ENCODE measurements at regions not wholly inside any gene's neighbourhood (a gene's known extent, or its start where the extent isn't known, plus 50 kb on each side); places are given as distances from the start of the nearest gene placed in this dataset.

DNA sequence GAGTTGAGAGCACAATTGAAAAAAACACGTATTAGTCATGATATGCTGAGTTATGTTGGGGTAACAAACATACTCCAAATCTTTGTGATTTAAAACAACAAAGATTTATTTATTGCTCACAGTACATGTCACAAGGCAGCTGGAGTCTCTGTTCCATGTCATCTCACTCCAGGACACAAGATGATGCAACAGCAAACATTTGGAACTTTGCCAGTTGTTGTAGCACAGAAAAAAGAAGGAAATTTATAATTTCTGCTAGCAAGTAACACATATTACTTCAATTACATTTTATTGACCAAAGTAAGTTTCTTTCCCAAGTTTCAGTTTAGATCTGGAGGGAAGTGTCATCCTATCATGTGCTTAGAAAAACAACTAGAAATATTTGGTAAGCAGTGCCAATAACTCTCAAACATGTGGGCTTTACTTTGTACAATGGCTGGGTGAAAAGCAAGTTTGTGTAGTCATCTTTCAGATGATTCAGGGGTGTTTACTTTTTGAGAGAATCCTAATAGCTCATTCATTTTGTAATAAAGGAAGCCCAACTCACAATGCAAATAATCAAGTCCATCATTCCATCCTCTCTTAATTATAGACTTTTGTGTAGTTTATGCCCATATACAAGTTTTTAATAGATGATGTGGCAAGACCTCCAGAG is 452.3 kb downstream of the ZIC3 start:
- TF ChIP-seq, protein P1, sequence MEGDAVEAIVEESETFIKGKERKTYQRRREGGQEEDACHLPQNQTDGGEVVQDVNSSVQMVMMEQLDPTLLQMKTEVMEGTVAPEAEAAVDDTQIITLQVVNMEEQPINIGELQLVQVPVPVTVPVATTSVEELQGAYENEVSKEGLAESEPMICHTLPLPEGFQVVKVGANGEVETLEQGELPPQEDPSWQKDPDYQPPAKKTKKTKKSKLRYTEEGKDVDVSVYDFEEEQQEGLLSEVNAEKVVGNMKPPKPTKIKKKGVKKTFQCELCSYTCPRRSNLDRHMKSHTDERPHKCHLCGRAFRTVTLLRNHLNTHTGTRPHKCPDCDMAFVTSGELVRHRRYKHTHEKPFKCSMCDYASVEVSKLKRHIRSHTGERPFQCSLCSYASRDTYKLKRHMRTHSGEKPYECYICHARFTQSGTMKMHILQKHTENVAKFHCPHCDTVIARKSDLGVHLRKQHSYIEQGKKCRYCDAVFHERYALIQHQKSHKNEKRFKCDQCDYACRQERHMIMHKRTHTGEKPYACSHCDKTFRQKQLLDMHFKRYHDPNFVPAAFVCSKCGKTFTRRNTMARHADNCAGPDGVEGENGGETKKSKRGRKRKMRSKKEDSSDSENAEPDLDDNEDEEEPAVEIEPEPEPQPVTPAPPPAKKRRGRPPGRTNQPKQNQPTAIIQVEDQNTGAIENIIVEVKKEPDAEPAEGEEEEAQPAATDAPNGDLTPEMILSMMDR (IDR thresholded peaks at IDR 0.05; ENCODE audit: extremely low read depth, insufficient read depth, missing control alignments), result no peak
- in situ Hi-C loops (cut with MboI; ENCODE audit: low pct_unique_long_range_greater_than_20kb, low sequenced_read_pairs, unreplicated experiment), result no loop called here
- no peak for DNase-seq (ENCODE audit: low spot score)

DNA sequence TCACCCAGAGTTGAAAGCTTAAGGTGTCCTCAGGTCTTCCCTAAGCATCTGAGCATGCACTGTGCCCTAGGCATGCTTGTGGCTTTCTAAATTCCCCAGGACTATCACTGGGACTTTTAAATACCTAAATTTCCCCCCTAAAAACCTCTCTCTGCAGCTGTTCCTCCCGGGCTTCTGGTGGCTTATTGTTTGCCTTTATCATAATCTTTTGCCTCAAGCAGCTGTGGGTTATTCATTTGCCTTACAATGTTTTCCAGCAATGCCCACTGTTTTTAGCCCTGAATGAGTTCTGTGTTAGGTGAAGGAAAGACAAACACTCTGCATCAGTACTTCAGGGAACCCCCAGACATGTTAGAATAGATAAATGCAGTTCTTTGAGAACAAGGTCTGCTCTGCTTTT is 455.0 kb downstream of the ZIC3 start:
- TF ChIP-seq, protein P1 (IDR thresholded peaks at IDR 0.05; ENCODE audit: extremely low read depth, insufficient read depth, missing control alignments), result no peak
- in situ Hi-C loops (cut with MboI; ENCODE audit: low pct_unique_long_range_greater_than_20kb, low sequenced_read_pairs, unreplicated experiment), result no loop called here
- DNase-seq (ENCODE audit: low spot score), result no peak

DNA sequence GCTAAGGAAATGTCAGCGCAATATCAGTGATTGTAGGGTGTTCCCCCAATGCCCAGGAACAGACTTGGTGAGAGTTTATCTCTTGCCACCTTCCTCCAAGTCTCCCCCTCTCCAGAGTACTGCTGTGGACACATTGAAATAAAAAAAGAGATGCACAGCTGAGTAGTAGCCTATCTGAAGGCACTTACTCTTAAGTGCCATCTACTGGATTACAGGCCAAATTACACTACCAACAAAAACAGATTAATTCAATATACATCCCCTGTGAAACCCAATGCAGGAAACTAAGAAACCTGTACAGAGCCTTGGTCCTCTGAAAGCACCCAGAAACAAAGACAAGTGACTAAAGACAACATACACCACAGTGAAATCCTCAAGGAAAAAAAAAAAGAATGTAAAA is 460.3 kb downstream of the ZIC3 start:
- in situ Hi-C loops (cut with MboI; ENCODE audit: low pct_unique_long_range_greater_than_20kb, low sequenced_read_pairs, unreplicated experiment), result no loop called here
- DNase-seq (ENCODE audit: low spot score), result peak; percentile 28
- TF ChIP-seq, protein P1 (IDR thresholded peaks at IDR 0.05; ENCODE audit: extremely low read depth, insufficient read depth, missing control alignments), result peak; percentile 64

DNA sequence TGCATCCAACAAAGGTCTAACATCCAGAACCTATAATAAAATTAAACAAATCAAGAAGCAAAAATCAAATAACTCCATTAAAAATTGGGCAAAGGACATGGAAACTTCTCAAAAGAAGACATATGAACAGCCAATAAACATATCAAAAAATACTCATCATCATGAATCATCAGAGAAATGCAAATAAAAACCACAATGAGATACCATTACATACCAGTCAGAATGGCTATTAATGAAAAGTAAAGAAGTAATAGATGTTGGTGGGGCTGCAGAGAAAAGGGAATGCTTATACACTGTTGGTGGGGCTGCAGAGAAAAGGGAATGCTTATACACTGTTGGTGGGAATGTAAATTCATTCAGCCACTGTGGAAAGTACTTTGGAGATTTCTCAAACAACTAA is 465.8 kb downstream of the ZIC3 start:
- in situ Hi-C loops (cut with MboI; ENCODE audit: low pct_unique_long_range_greater_than_20kb, low sequenced_read_pairs, unreplicated experiment), result no loop called here
- no peak for DNase-seq (ENCODE audit: low spot score)
- TF ChIP-seq, protein P1 (IDR thresholded peaks at IDR 0.05; ENCODE audit: extremely low read depth, insufficient read depth, missing control alignments), result no peak

DNA sequence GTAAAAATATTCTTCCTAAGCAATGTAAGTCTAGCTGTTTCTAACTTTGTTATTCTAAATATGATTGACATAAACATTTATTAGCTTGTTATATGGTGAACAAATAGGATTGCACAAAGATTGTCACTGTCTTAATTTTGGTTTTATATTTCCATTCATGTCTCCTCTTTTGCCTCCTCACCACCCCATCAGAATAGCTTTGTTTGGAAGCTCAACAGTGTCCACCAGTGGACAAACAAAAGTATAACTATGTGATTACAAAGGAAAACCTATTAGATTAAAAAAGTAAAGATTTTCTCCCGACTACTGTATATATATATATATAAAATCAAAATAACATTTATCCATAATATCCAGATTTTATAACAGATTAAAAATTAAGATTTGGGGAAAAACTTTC is 468.2 kb downstream of the ZIC3 start:
- TF ChIP-seq, protein P1 (IDR thresholded peaks at IDR 0.05; ENCODE audit: extremely low read depth, insufficient read depth, missing control alignments), result no peak
- in situ Hi-C loops (cut with MboI; ENCODE audit: low pct_unique_long_range_greater_than_20kb, low sequenced_read_pairs, unreplicated experiment), result no loop called here
- no peak for DNase-seq (ENCODE audit: low spot score)

DNA sequence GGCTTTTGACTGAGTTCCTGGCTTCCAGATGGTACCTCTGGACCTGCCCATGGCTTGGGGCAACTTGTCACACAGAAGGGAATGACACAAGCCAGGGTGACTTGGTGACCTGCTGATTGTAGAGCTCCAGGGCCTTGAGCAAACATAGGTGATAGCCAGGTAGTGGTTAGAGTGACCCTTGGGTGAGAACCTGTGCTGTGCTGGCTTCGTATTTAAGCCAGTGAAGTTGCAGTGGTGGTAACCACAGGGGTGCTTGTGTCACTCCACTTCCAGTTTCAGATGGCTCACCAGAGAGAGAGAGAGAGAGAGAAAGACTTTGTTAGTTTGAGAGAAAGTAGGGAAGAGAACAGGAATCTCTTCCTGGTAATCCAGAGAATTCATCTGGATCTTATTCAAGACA is 471.6 kb downstream of the ZIC3 start:
- no peak for DNase-seq (ENCODE audit: low spot score)

More for the DNA sequence above, 471.6 kb downstream of the ZIC3 start:
- TF ChIP-seq, protein P1 (IDR thresholded peaks at IDR 0.05; ENCODE audit: extremely low read depth, insufficient read depth, missing control alignments), result no peak
- in situ Hi-C loops (cut with MboI; ENCODE audit: low pct_unique_long_range_greater_than_20kb, low sequenced_read_pairs, unreplicated experiment), result no loop called here
